ENCODE measurements at regions not wholly inside any gene's neighbourhood (a gene's known extent, or its start where the extent isn't known, plus 50 kb on each side); places are given as distances from the start of the nearest gene placed in this dataset.

DNA sequence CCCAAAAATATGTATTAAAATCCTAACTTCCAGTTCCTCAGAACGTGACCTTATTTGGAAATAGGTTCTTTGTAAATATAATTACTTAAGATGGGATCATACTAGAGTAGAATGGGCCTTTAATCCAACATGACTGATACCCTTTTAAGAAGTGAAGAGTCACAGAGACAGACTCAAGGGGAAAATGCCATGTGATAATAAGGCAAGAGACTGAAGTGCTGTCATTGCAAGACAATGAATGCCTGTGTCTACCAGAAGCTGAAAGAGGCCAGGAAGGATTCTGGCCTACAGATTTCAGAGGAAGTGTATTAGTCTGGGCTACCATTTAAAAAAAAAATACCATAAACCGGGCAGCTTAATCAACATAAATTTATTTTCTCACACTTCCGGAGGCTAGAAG, 85.9 kb upstream of the LRRC55 start:
- H3K4me3 ChIP-seq (ENCODE audit: control insufficient read depth, low read depth, low read length), result no peak overlapping the region
- no peak for DNase-seq (ENCODE audit: low read depth)
- TF ChIP-seq CTCF (IDR thresholded peaks at IDR 0.05; ENCODE audit: control insufficient read depth, insufficient read depth, low read depth, low read length, missing control alignments), result no peak

- no peak overlapping the region for H3K4me3 ChIP-seq (ENCODE audit: control insufficient read depth, low read depth, low read length)
- DNase-seq (ENCODE audit: low read depth), result no peak
- no peak for TF ChIP-seq CTCF (IDR thresholded peaks at IDR 0.05; ENCODE audit: control insufficient read depth, insufficient read depth, low read depth, low read length, missing control alignments)
Observed at GRCh38 chr11:57097149-57097548, 84.6 kb upstream of the LRRC55 start.

GRCh38 chr11:57098191-57098590, 83.6 kb upstream of the LRRC55 start:
- DNase-seq (ENCODE audit: low read depth), result no peak
- H3K4me3 ChIP-seq (ENCODE audit: control insufficient read depth, low read depth, low read length), result no peak overlapping the region
- TF ChIP-seq CTCF (IDR thresholded peaks at IDR 0.05; ENCODE audit: control insufficient read depth, insufficient read depth, low read depth, low read length, missing control alignments), result no peak

DNA sequence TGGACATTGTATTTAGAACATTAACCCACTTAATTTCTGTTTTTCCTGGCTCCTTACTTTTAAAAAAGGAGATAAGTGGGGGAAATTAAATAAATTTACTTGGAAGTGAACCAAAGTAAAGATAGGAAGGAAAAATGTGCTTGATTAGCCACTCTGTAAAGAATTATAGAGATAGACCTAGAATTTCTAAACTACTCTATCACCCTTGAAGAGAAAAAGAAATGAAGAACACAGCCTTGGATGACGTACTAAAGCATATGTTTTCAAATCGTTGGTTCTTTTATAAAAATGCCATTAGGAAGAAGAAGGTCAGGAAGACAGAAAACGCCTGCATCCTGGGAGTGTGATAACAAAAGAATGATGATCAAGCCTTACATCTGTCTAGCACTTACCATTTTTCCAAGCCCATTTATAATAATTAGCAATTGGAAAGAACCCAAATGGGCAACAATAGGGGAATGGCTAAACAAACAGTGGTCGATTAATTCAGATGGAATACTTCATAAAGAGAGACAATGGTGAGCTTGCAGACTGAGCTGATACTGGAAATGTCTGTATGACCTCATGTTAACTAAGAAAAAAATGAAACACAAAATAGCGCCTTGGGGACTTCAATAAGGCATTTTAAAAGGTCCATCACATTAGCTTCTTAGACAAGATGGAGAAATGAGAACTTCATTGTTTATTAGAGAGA, 81.0 kb upstream of the LRRC55 start:
- DNase-seq (ENCODE audit: low read depth), result no peak
- no peak for TF ChIP-seq CTCF (IDR thresholded peaks at IDR 0.05; ENCODE audit: control insufficient read depth, insufficient read depth, low read depth, low read length, missing control alignments)
- no peak overlapping the region for H3K4me3 ChIP-seq (ENCODE audit: control insufficient read depth, low read depth, low read length)

- H3K4me3 ChIP-seq (ENCODE audit: control insufficient read depth, low read depth, low read length), result no peak overlapping the region
- no peak for DNase-seq (ENCODE audit: low read depth)
- TF ChIP-seq CTCF (IDR thresholded peaks at IDR 0.05; ENCODE audit: control insufficient read depth, insufficient read depth, low read depth, low read length, missing control alignments), result no peak
Observed at GRCh38 chr11:57103899-57104605, 77.7 kb upstream of the LRRC55 start.

DNA sequence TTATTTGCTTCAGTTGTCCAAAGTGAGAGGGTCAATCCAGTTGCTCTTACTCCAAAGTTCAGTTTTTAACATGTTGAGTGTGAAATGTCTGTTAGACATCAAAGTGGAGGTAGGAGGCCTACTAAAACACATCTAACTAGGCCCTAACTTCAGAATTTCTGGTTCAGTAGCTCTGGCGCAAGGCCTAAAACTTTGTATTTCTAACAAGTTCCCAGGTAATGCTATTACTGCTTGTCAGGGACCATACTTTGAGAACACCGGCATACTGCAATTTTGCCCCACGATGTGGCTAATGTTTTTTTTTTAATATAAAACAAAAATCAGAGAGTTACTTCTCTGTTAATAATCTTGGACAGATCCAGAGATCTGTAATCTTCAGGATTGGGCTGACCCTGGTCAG, 72.4 kb upstream of the LRRC55 start:
- DNase-seq (ENCODE audit: low read depth), result no peak

More for the DNA sequence above, 72.4 kb upstream of the LRRC55 start:
- no peak for TF ChIP-seq CTCF (IDR thresholded peaks at IDR 0.05; ENCODE audit: control insufficient read depth, insufficient read depth, low read depth, low read length, missing control alignments)
- no peak overlapping the region for H3K4me3 ChIP-seq (ENCODE audit: control insufficient read depth, low read depth, low read length)

Measured in AG09309 (cell line).